ENCODE measurements at regions not wholly inside any gene's neighbourhood (a gene's known extent, or its start where the extent isn't known, plus 50 kb on each side); places are given as distances from the start of the nearest gene placed in this dataset.

DNA sequence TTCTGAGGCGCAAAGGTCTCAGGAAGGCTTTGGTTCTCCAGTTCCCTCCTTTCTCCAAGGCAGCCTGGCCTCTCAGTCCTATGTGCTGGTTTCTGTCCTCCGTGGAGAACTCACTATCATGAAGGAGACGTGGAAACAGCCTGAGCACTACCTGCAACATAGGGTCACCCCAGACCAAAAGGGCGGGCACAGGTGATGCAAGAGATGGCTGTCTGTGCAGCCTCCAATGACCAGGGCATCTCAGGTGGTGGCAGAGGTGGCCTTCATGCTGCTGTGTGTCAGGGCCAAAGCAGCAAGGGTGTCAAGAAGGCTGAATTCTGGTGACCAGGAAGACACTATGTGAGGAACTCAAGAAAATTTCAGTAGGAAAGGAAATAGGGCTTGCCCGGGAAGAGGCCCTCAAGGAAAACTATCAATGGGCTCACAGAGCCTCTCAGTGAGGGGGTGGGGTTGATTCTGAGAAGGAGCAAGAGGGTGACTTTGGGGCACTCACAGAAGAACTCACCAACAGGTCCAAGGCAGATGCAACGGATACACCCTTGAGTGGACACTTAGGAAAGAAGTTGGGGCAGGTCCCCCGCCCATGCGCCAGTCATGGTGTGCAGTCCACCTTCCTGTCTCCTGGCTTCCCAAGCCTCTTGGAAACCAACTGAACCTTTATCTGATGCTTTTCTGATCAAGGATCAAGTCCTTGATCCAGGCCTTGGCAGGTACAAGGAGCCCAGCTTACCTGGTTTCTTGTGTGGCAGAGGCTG lies 212.3 kb upstream of the B3GAT1 start:
- TF ChIP-seq, protein P1, sequence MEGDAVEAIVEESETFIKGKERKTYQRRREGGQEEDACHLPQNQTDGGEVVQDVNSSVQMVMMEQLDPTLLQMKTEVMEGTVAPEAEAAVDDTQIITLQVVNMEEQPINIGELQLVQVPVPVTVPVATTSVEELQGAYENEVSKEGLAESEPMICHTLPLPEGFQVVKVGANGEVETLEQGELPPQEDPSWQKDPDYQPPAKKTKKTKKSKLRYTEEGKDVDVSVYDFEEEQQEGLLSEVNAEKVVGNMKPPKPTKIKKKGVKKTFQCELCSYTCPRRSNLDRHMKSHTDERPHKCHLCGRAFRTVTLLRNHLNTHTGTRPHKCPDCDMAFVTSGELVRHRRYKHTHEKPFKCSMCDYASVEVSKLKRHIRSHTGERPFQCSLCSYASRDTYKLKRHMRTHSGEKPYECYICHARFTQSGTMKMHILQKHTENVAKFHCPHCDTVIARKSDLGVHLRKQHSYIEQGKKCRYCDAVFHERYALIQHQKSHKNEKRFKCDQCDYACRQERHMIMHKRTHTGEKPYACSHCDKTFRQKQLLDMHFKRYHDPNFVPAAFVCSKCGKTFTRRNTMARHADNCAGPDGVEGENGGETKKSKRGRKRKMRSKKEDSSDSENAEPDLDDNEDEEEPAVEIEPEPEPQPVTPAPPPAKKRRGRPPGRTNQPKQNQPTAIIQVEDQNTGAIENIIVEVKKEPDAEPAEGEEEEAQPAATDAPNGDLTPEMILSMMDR (tag by site-specific recombination; IDR thresholded peaks at IDR 0.05), result no peak
- TF ChIP-seq, protein P2, sequence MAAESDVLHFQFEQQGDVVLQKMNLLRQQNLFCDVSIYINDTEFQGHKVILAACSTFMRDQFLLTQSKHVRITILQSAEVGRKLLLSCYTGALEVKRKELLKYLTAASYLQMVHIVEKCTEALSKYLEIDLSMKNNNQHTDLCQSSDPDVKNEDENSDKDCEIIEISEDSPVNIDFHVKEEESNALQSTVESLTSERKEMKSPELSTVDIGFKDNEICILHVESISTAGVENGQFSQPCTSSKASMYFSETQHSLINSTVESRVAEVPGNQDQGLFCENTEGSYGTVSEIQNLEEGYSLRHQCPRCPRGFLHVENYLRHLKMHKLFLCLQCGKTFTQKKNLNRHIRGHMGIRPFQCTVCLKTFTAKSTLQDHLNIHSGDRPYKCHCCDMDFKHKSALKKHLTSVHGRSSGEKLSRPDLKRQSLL (tag by site-specific recombination; IDR thresholded peaks at IDR 0.05), result no peak
- TF ChIP-seq, protein P3, sequence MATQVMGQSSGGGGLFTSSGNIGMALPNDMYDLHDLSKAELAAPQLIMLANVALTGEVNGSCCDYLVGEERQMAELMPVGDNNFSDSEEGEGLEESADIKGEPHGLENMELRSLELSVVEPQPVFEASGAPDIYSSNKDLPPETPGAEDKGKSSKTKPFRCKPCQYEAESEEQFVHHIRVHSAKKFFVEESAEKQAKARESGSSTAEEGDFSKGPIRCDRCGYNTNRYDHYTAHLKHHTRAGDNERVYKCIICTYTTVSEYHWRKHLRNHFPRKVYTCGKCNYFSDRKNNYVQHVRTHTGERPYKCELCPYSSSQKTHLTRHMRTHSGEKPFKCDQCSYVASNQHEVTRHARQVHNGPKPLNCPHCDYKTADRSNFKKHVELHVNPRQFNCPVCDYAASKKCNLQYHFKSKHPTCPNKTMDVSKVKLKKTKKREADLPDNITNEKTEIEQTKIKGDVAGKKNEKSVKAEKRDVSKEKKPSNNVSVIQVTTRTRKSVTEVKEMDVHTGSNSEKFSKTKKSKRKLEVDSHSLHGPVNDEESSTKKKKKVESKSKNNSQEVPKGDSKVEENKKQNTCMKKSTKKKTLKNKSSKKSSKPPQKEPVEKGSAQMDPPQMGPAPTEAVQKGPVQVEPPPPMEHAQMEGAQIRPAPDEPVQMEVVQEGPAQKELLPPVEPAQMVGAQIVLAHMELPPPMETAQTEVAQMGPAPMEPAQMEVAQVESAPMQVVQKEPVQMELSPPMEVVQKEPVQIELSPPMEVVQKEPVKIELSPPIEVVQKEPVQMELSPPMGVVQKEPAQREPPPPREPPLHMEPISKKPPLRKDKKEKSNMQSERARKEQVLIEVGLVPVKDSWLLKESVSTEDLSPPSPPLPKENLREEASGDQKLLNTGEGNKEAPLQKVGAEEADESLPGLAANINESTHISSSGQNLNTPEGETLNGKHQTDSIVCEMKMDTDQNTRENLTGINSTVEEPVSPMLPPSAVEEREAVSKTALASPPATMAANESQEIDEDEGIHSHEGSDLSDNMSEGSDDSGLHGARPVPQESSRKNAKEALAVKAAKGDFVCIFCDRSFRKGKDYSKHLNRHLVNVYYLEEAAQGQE (tag by site-specific recombination; IDR thresholded peaks at IDR 0.05), result no peak
- no peak for TF ChIP-seq HOXD13 (CRISPR knock-in tag; IDR thresholded peaks at IDR 0.05; ENCODE audit: borderline replicate concordance)
- no peak for TF ChIP-seq ZNF16 (tag by site-specific recombination; IDR thresholded peaks at IDR 0.05; ENCODE audit: low read depth)
- no peak for TF ChIP-seq RBAK (tag by site-specific recombination; IDR thresholded peaks at IDR 0.05)
- TF ChIP-seq ZNF146 (tag by site-specific recombination; IDR thresholded peaks at IDR 0.05), result no peak
- TF ChIP-seq ZNF121 (tag by site-specific recombination; IDR thresholded peaks at IDR 0.05), result no peak
- TF ChIP-seq, protein P4, sequence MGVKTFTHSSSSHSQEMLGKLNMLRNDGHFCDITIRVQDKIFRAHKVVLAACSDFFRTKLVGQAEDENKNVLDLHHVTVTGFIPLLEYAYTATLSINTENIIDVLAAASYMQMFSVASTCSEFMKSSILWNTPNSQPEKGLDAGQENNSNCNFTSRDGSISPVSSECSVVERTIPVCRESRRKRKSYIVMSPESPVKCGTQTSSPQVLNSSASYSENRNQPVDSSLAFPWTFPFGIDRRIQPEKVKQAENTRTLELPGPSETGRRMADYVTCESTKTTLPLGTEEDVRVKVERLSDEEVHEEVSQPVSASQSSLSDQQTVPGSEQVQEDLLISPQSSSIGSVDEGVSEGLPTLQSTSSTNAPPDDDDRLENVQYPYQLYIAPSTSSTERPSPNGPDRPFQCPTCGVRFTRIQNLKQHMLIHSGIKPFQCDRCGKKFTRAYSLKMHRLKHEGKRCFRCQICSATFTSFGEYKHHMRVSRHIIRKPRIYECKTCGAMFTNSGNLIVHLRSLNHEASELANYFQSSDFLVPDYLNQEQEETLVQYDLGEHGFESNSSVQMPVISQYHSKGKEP (tag by site-specific recombination; IDR thresholded peaks at IDR 0.05), result no peak

Data from HEK293 (cell line).